Fibroblast of skin of scalp (primary cell): ENCODE measurements at regions not wholly inside any gene's neighbourhood (a gene's known extent, or its start where the extent isn't known, plus 50 kb on each side); places are given as distances from the start of the nearest gene placed in this dataset.

Experiments used
- DNase-seq: peaks from one replicate; pipeline ENCODE4 v3.0.0-alpha.2; 2013

- peak; percentile 47 for DNase-seq
These were observed 557.5 kb upstream of the PCDH15 start for GRCh38 chr10:55358539-55358938.

GRCh38 chr10:55353414-55353813 lies 552.4 kb upstream of the PCDH15 start:
- no peak for DNase-seq

- no peak for DNase-seq
These were observed 550.4 kb upstream of the PCDH15 start for GRCh38 chr10:55351431-55351830.

GRCh38 chr10:55348534-55348933 lies 547.5 kb upstream of the PCDH15 start:
- no peak for DNase-seq

GRCh38 chr10:55330486-55330885 lies 529.5 kb upstream of the PCDH15 start:
- DNase-seq: no peak

- DNase-seq: no peak
These were observed 528.8 kb upstream of the PCDH15 start for GRCh38 chr10:55329796-55330195.

GRCh38 chr10:55320187-55320700 lies 519.2 kb upstream of the PCDH15 start:
- no peak for DNase-seq

- peak; percentile 3 for DNase-seq
These were observed 511.0 kb upstream of the PCDH15 start for GRCh38 chr10:55311848-55312635.

- DNase-seq: no peak
These were observed 509.1 kb upstream of the PCDH15 start for GRCh38 chr10:55310143-55310542.

- DNase-seq: no peak
These were observed 504.3 kb upstream of the PCDH15 start for GRCh38 chr10:55305285-55305684.

- peak; percentile 6 for DNase-seq
These were observed 486.3 kb upstream of the PCDH15 start for GRCh38 chr10:55287346-55287745.

- peak; percentile 2 for DNase-seq
These were observed 482.0 kb upstream of the PCDH15 start for GRCh38 chr10:55283031-55283430.

- no peak for DNase-seq
These were observed 479.7 kb upstream of the PCDH15 start for GRCh38 chr10:55280696-55281095.

- no peak for DNase-seq
These were observed 476.5 kb upstream of the PCDH15 start for GRCh38 chr10:55277549-55277948.

GRCh38 chr10:55274367-55274766 lies 473.3 kb upstream of the PCDH15 start:
- no peak for DNase-seq

- no peak for DNase-seq
These were observed 472.9 kb upstream of the PCDH15 start for GRCh38 chr10:55273946-55274345.

GRCh38 chr10:55272886-55273285 lies 471.9 kb upstream of the PCDH15 start:
- DNase-seq: no peak

GRCh38 chr10:55266797-55267196 lies 465.8 kb upstream of the PCDH15 start:
- no peak for DNase-seq

GRCh38 chr10:55263327-55263726 lies 462.3 kb upstream of the PCDH15 start:
- no peak for DNase-seq

- no peak for DNase-seq
These were observed 441.5 kb upstream of the PCDH15 start for GRCh38 chr10:55242544-55242943.

- no peak for DNase-seq
These were observed 436.4 kb upstream of the PCDH15 start for GRCh38 chr10:55237462-55237861.

- no peak for DNase-seq
These were observed 432.5 kb upstream of the PCDH15 start for GRCh38 chr10:55233505-55233904.

- no peak for DNase-seq
These were observed 432.1 kb upstream of the PCDH15 start for GRCh38 chr10:55233090-55233489.

- no peak for DNase-seq
These were observed 431.5 kb upstream of the PCDH15 start for GRCh38 chr10:55232553-55232952.

GRCh38 chr10:55227967-55228366 lies 426.9 kb upstream of the PCDH15 start:
- no peak for DNase-seq
